ENCODE measurements at regions not wholly inside any gene's neighbourhood (a gene's known extent, or its start where the extent isn't known, plus 50 kb on each side); places are given as distances from the start of the nearest gene placed in this dataset.

- Mint-ChIP-seq H3K4me1 (no peaks in the 10 kb centered on the region), H3K27me3 (ENCODE audit: low read depth) (no peaks in the 10 kb centered on the region), H3K9me3 (peaks cover 10% of the 10 kb centered on the region), H3K36me3 (ENCODE audit: low read depth) (peaks cover 3% of the 10 kb centered on the region), H3K27ac (ENCODE audit: unreplicated experiment) (no peak overlapping the region), H3K4me3 (no peak overlapping the region)
- TF ChIP-seq CTCF (conservative IDR thresholded peaks at IDR 0.05) = no peak
- DNase-seq (ENCODE audit: low read depth, low spot score) = no peak
Measured at GRCh38 chr3:96491868-96492267, 322.5 kb upstream of the EPHA6 start.

- no peaks in the 10 kb centered on the region for H3K4me1 Mint-ChIP-seq
- H3K27ac Mint-ChIP-seq (ENCODE audit: unreplicated experiment) = no peak overlapping the region
- TF ChIP-seq CTCF (conservative IDR thresholded peaks at IDR 0.05) = no peak
- H3K9me3 Mint-ChIP-seq = no peaks in the 10 kb centered on the region
- no peak overlapping the region for H3K4me3 Mint-ChIP-seq
- H3K27me3 Mint-ChIP-seq (ENCODE audit: low read depth) = no peaks in the 10 kb centered on the region
- DNase-seq (ENCODE audit: low read depth, low spot score) = no peak
- H3K36me3 Mint-ChIP-seq (ENCODE audit: low read depth) = no peaks in the 10 kb centered on the region
Measured at GRCh38 chr3:96510334-96510733, 304.1 kb upstream of the EPHA6 start.

- H3K36me3 Mint-ChIP-seq (ENCODE audit: low read depth) = no peaks in the 10 kb centered on the region
Measured at GRCh38 chr3:96537165-96537564, 277.2 kb upstream of the EPHA6 start.

GRCh38 chr3:96538186-96538585 lies 276.2 kb upstream of the EPHA6 start:
- Mint-ChIP-seq H3K4me3 (no peak overlapping the region), H3K27me3 (ENCODE audit: low read depth) (peaks cover 2% of the 10 kb centered on the region), H3K4me1 (no peaks in the 10 kb centered on the region), H3K36me3 (ENCODE audit: low read depth) (no peaks in the 10 kb centered on the region), H3K27ac (ENCODE audit: unreplicated experiment) (no peak overlapping the region), H3K9me3 (peaks cover 7% of the 10 kb centered on the region)
- TF ChIP-seq CTCF (conservative IDR thresholded peaks at IDR 0.05) = no peak
- DNase-seq (ENCODE audit: low read depth, low spot score) = no peak

More at GRCh38 chr3:96537165-96537564, 277.2 kb upstream of the EPHA6 start:
- no peaks in the 10 kb centered on the region for H3K4me1 Mint-ChIP-seq
- no peak for TF ChIP-seq CTCF (conservative IDR thresholded peaks at IDR 0.05)
- peaks cover 2% of the 10 kb centered on the region for H3K27me3 Mint-ChIP-seq (ENCODE audit: low read depth)
- DNase-seq (ENCODE audit: low read depth, low spot score) = no peak
- peaks cover 4% of the 10 kb centered on the region for H3K9me3 Mint-ChIP-seq
- no peak overlapping the region for H3K4me3 Mint-ChIP-seq
- no peak overlapping the region for H3K27ac Mint-ChIP-seq (ENCODE audit: unreplicated experiment)

GRCh38 chr3:96548073-96548472 lies 266.3 kb upstream of the EPHA6 start:
- Mint-ChIP-seq H3K36me3 (ENCODE audit: low read depth) (no peaks in the 10 kb centered on the region), H3K27ac (ENCODE audit: unreplicated experiment) (no peak overlapping the region), H3K27me3 (ENCODE audit: low read depth) (no peaks in the 10 kb centered on the region), H3K4me1 (no peaks in the 10 kb centered on the region), H3K4me3 (no peak overlapping the region), H3K9me3 (peaks cover 6% of the 10 kb centered on the region)
- no peak for DNase-seq (ENCODE audit: low read depth, low spot score)
- no peak for TF ChIP-seq CTCF (conservative IDR thresholded peaks at IDR 0.05)

- Mint-ChIP-seq H3K4me3 (no peak overlapping the region), H3K4me1 (no peaks in the 10 kb centered on the region), H3K36me3 (ENCODE audit: low read depth) (peaks cover 12% of the 10 kb centered on the region), H3K27ac (ENCODE audit: unreplicated experiment) (no peak overlapping the region), H3K9me3 (peaks cover 17% of the 10 kb centered on the region), H3K27me3 (ENCODE audit: low read depth) (no peaks in the 10 kb centered on the region)
- no peak for DNase-seq (ENCODE audit: low read depth, low spot score)
- TF ChIP-seq CTCF (conservative IDR thresholded peaks at IDR 0.05) = no peak
Measured at GRCh38 chr3:96576935-96577334, 237.5 kb upstream of the EPHA6 start.
